GM23338 (cell line): ENCODE measurements at regions not wholly inside any gene's neighbourhood (a gene's known extent, or its start where the extent isn't known, plus 50 kb on each side); places are given as distances from the start of the nearest gene placed in this dataset.

Source experiments
- ATAC-seq: fragments of 200-7000 bp; cut with Tn5 transposase; 3 replicates; pipeline ENCODE4 v1.9.1; 2020
- DNase-seq: peaks from one replicate; pipeline ENCODE4 v3.0.0-alpha.2; 2015; ENCODE audit warnings: low spot score
- H2AFZ ChIP-seq: fragments of 200-600 bp; sonication (generic); 2 replicates; pipeline ENCODE4 v1.8.0; 2016; ENCODE audit warnings: antibody characterized with exemption, mild to moderate bottlenecking, moderate library complexity
- H3F3A ChIP-seq: fragments of 200-600 bp; sonication (generic); replicated peaks from 2 replicates; pipeline ENCODE4 v1.8.0; 2017; ENCODE audit warnings: antibody characterized with exemption, mixed run types, low read depth
- H3K27ac ChIP-seq: fragments of 200-600 bp; sonication (generic); 2 replicates; pipeline ENCODE4 v1.6.1; 2016; ENCODE audit warnings: low read depth
- H3K27me3 ChIP-seq: fragments of 200-600 bp; sonication (generic); 2 replicates; pipeline ENCODE4 v1.8.0; 2016; ENCODE audit warnings: mild to moderate bottlenecking, mixed run types, moderate library complexity; ENCODE audit not compliant: insufficient read depth
- H3K36me3 ChIP-seq: fragments of 200-600 bp; sonication (generic); 2 replicates; pipeline ENCODE4 v1.8.0; 2016; ENCODE audit warnings: mild to moderate bottlenecking; ENCODE audit not compliant: insufficient read depth
- H3K4me1 ChIP-seq: fragments of 200-600 bp; sonication (generic); 2 replicates; pipeline ENCODE4 v1.8.0; 2016; ENCODE audit warnings: mild to moderate bottlenecking, moderate library complexity; ENCODE audit not compliant: insufficient read depth
- H3K4me2 ChIP-seq: fragments of 200-600 bp; sonication (generic); 2 replicates; pipeline ENCODE4 v1.7.1; 2017; ENCODE audit warnings: mixed run types
- H3K4me3 ChIP-seq: fragments of 200-600 bp; sonication (generic); 2 replicates; pipeline ENCODE4 v1.6.1; 2016; ENCODE audit warnings: mixed run types
- H3K79me2 ChIP-seq: fragments of 200-600 bp; sonication (generic); replicated peaks from 2 replicates; pipeline ENCODE4 v1.8.0; 2017; ENCODE audit warnings: mild to moderate bottlenecking; ENCODE audit not compliant: insufficient read depth
- H3K9me2 ChIP-seq: fragments of 200-600 bp; sonication (generic); 2 replicates; pipeline ENCODE4 v1.8.0; 2017; ENCODE audit not compliant: insufficient read depth
- H4K20me1 ChIP-seq: fragments of 200-600 bp; sonication (generic); replicated peaks from 2 replicates; pipeline ENCODE4 v1.8.0; 2017; ENCODE audit warnings: mild to moderate bottlenecking; ENCODE audit not compliant: insufficient read depth
- H3K27ac Mint-ChIP-seq: 2 replicates; pipeline ENCODE4 v1.8.0; 2020; ENCODE audit warnings: inconsistent platforms, mild to moderate bottlenecking, moderate library complexity, mixed read lengths
- H3K27me3 Mint-ChIP-seq: 3 replicates; pipeline ENCODE4 v1.8.0; 2022; ENCODE audit warnings: low read depth, mild to moderate bottlenecking, moderate library complexity, mixed read lengths, inconsistent platforms; ENCODE audit not compliant: insufficient read depth, poor library complexity
- H3K36me3 Mint-ChIP-seq: 3 replicates; pipeline ENCODE4 v1.8.0; 2021; ENCODE audit warnings: low read depth, mild to moderate bottlenecking, inconsistent platforms, moderate library complexity, mixed read lengths
- H3K4me1 Mint-ChIP-seq: 3 replicates; pipeline ENCODE4 v1.8.0; 2020; ENCODE audit warnings: mild to moderate bottlenecking, inconsistent platforms, mixed read lengths
- H3K4me3 Mint-ChIP-seq: 3 replicates; pipeline ENCODE4 v1.8.0; 2021; ENCODE audit warnings: moderate library complexity, mild to moderate bottlenecking, inconsistent platforms, mixed read lengths
- H3K9me3 Mint-ChIP-seq: 3 replicates; pipeline ENCODE4 v1.8.0; 2020; ENCODE audit warnings: moderate library complexity, mild to moderate bottlenecking, inconsistent platforms, mixed read lengths
- CREB1 ChIP-seq: fragments of 250-450 bp; sonication (Bioruptor Pico); IDR thresholded peaks from 2 replicates; pipeline ENCODE4 v1.5.0; 2020; ENCODE audit warnings: low read depth, mild to moderate bottlenecking, moderate library complexity
- EZH2 ChIP-seq: fragments of 200-600 bp; sonication (generic); IDR thresholded peaks from one replicate; pipeline ENCODE4 v1.8.0; 2017; ENCODE audit warnings: antibody characterized with exemption, mild to moderate bottlenecking, low read depth; ENCODE audit not compliant: unreplicated experiment
- JUNB ChIP-seq: IDR thresholded peaks from one replicate; pipeline ENCODE4 v1.6.1; 2016; ENCODE audit warnings: antibody characterized with exemption; ENCODE audit not compliant: unreplicated experiment
- NANOG ChIP-seq: IDR thresholded peaks from 2 replicates; pipeline ENCODE4 v1.6.1; 2016; ENCODE audit warnings: antibody characterized with exemption, borderline replicate concordance
- POLR2AphosphoS5 ChIP-seq: IDR thresholded peaks from 2 replicates; pipeline ENCODE4 v1.6.1; 2016; ENCODE audit warnings: antibody characterized with exemption, low read depth
- STAT1 ChIP-seq: IDR thresholded peaks from one replicate; pipeline ENCODE4 v1.6.1; 2016; ENCODE audit warnings: antibody characterized with exemption; ENCODE audit not compliant: unreplicated experiment
- ZNF114 ChIP-seq: fragments of 250-450 bp; sonication (Bioruptor Pico); IDR thresholded peaks from 2 replicates; pipeline ENCODE4 v1.5.0; 2020; ENCODE audit warnings: mild to moderate bottlenecking, moderate library complexity
- ZNF331 ChIP-seq: fragments of 250-450 bp; sonication (Bioruptor Pico); IDR thresholded peaks from 2 replicates; pipeline ENCODE4 v1.5.0; 2020; ENCODE audit warnings: low read depth, mild to moderate bottlenecking, moderate library complexity
- ZNF462 ChIP-seq: fragments of 250-450 bp; sonication (Bioruptor Pico); IDR thresholded peaks from 2 replicates; pipeline ENCODE4 v1.5.0; 2020; ENCODE audit warnings: mild to moderate bottlenecking, moderate library complexity

DNA sequence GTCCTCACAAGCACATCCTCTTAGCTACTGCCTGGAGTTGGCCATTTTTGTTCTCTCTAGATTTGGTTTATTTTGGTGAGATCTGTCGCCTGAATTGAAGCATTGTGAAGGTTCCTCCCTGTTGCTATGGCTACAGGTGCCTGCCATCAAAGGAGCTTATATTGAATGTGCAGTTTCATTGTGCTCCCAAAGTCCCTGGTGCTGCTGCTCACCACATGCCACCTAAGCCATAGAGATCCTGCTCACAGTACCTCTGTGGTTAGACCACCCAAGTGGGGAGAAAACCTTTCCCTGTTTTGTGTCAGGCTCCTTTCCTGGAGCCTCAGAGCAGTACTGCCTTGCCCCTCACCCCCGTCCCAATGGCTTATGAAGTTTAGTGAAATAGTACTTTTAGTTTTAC lies 383.4 kb downstream of the TMEM38B start:
- TF ChIP-seq CREB1 (CRISPR knock-in tag) (no peak), STAT1 (no peak), NANOG (no peak), JUNB (no peak), ZNF331 (no peak)
- DNase-seq: no peak
- H3K36me3 Mint-ChIP-seq: no peaks in the 10 kb centered on the region

DNA sequence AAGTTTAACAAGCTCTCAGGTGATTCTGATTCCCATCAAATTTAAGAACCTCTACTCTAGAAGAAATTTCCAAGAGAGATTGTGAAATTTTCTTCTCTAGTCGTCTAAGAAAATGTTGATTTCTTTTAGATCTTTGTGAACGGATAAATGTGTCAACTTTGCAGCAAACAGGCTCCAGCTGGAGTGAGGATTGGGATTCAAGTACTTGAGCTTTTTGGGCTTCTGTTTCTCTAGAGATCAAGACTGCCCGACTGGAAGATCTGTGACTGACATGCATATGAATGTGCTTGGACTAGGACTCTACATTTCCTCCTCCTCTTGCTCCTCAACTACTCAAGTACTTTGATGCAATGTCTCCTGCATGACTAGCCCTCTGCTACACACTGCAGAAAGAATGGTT lies 388.3 kb downstream of the TMEM38B start:
- H3K36me3 ChIP-seq: no peaks in the 10 kb centered on the region; the same call in 1 of the 2 replicates
- no peak overlapping the region for H3K4me2 ChIP-seq
- ATAC-seq (no peak), DNase-seq (no peak)
- no peaks in the 10 kb centered on the region for H3K4me1 Mint-ChIP-seq
- no peak overlapping the region for H3K27ac ChIP-seq
- H3K27ac Mint-ChIP-seq: no peak overlapping the region
- no peaks in the 10 kb centered on the region for H4K20me1 ChIP-seq
- H3K27me3 ChIP-seq: no peaks in the 10 kb centered on the region
- H3K4me3 Mint-ChIP-seq: no peak overlapping the region
- H2AFZ ChIP-seq: no peak overlapping the region
- H3K79me2 ChIP-seq: no peaks in the 10 kb centered on the region
- no peak overlapping the region for H3K4me3 ChIP-seq
- H3K9me3 Mint-ChIP-seq: no peaks in the 10 kb centered on the region
- no peaks in the 10 kb centered on the region for H3K4me1 ChIP-seq
- H3F3A ChIP-seq: no peaks in the 10 kb centered on the region
- no peak for TF ChIP-seq POLR2AphosphoS5
- no peak for TF ChIP-seq EZH2
- TF ChIP-seq STAT1: no peak
- TF ChIP-seq NANOG: no peak
- no peak for TF ChIP-seq ZNF114 (CRISPR knock-in tag)
- TF ChIP-seq JUNB: no peak
- peaks cover 14% of the 10 kb centered on the region; the same call in 1 of the 2 replicates for H3K9me2 ChIP-seq
- H3K27me3 Mint-ChIP-seq: no peaks in the 10 kb centered on the region
- H3K36me3 Mint-ChIP-seq: no peaks in the 10 kb centered on the region

More for the DNA sequence above, 383.4 kb downstream of the TMEM38B start:
- Histone ChIP-seq H3K27me3 (no peaks in the 10 kb centered on the region), H3K79me2 (no peaks in the 10 kb centered on the region), H4K20me1 (no peaks in the 10 kb centered on the region), H3K36me3 (no peaks in the 10 kb centered on the region; the same call in 1 of the 2 replicates), H2AFZ (no peak overlapping the region), H3K27ac (no peak overlapping the region), H3K4me3 (no peak overlapping the region), H3K9me2 (peaks cover 12% of the 10 kb centered on the region; the same call in 1 of the 2 replicates), H3K4me1 (no peaks in the 10 kb centered on the region), H3F3A (no peaks in the 10 kb centered on the region), H3K4me2 (no peak overlapping the region)
- H3K4me3 Mint-ChIP-seq: no peak overlapping the region
- no peaks in the 10 kb centered on the region for H3K4me1 Mint-ChIP-seq
- H3K27ac Mint-ChIP-seq: no peak overlapping the region
- H3K9me3 Mint-ChIP-seq: no peaks in the 10 kb centered on the region
- H3K27me3 Mint-ChIP-seq: peaks cover 1% of the 10 kb centered on the region
- no peak for ATAC-seq

- DNase-seq: no peak
- Histone ChIP-seq H2AFZ (no peak overlapping the region), H3K27ac (no peak overlapping the region), H3K36me3 (no peaks in the 10 kb centered on the region; the same call in 1 of the 2 replicates), H3F3A (no peaks in the 10 kb centered on the region), H3K27me3 (no peaks in the 10 kb centered on the region), H3K79me2 (no peaks in the 10 kb centered on the region), H3K4me3 (no peak overlapping the region), H3K4me1 (no peaks in the 10 kb centered on the region), H3K4me2 (no peak overlapping the region), H3K9me2 (peaks cover 14% of the 10 kb centered on the region; the same call in 1 of the 2 replicates), H4K20me1 (no peaks in the 10 kb centered on the region)
- no peak overlapping the region for H3K4me3 Mint-ChIP-seq
- H3K9me3 Mint-ChIP-seq: no peaks in the 10 kb centered on the region
- no peaks in the 10 kb centered on the region for H3K4me1 Mint-ChIP-seq
- no peak for ATAC-seq
- H3K27me3 Mint-ChIP-seq: no peaks in the 10 kb centered on the region
- no peak overlapping the region for H3K27ac Mint-ChIP-seq
- TF ChIP-seq ZNF462 (CRISPR knock-in tag) (no peak), ZNF331 (no peak), EZH2 (no peak)
- no peaks in the 10 kb centered on the region; the same call in 2 of the 3 replicates for H3K36me3 Mint-ChIP-seq
Measured at GRCh38 chr9:106084702-106085101, 390.4 kb downstream of the TMEM38B start.
